Neural cell (in vitro differentiated cells): ENCODE measurements at regions not wholly inside any gene's neighbourhood (a gene's known extent, or its start where the extent isn't known, plus 50 kb on each side); places are given as distances from the start of the nearest gene placed in this dataset.

Source experiments
- EZH2 ChIP-seq: fragments of 200-600, 300-800 bp; shearing (Covaris generic), sonication (generic); IDR thresholded peaks from 2 replicates; pipeline ENCODE4 v1.6.1; 2014; ENCODE audit warnings: antibody characterized with exemption, low read length, borderline replicate concordance, mild to moderate bottlenecking; ENCODE audit not compliant: insufficient read depth, poor library complexity, severe bottlenecking
- POLR2AphosphoS5 ChIP-seq: IDR thresholded peaks from 2 replicates; pipeline ENCODE4 v1.6.1; 2012
- RAD21 ChIP-seq: fragments of 450-650 bp; conservative IDR thresholded peaks from 2 replicates; pipeline ENCODE4 v1.6.1; 2014; ENCODE audit warnings: antibody characterized with exemption, mild to moderate bottlenecking, moderate library complexity
- REST ChIP-seq: IDR thresholded peaks from 2 replicates; pipeline ENCODE4 v1.6.1; 2012; ENCODE audit warnings: borderline replicate concordance
- TF ChIP-seq, protein P1 (sequence below): fragments of 450-650 bp; IDR thresholded peaks from 2 replicates; pipeline ENCODE4 v1.5.1; 2014; ENCODE audit warnings: antibody characterized with exemption, mild to moderate bottlenecking, moderate library complexity; ENCODE audit not compliant: poor library complexity, severe bottlenecking

- TF ChIP-seq RAD21 (no peak), REST (peak; percentile 62), EZH2 (no peak), POLR2AphosphoS5 (peak; percentile 45)
- TF ChIP-seq, protein P1, sequence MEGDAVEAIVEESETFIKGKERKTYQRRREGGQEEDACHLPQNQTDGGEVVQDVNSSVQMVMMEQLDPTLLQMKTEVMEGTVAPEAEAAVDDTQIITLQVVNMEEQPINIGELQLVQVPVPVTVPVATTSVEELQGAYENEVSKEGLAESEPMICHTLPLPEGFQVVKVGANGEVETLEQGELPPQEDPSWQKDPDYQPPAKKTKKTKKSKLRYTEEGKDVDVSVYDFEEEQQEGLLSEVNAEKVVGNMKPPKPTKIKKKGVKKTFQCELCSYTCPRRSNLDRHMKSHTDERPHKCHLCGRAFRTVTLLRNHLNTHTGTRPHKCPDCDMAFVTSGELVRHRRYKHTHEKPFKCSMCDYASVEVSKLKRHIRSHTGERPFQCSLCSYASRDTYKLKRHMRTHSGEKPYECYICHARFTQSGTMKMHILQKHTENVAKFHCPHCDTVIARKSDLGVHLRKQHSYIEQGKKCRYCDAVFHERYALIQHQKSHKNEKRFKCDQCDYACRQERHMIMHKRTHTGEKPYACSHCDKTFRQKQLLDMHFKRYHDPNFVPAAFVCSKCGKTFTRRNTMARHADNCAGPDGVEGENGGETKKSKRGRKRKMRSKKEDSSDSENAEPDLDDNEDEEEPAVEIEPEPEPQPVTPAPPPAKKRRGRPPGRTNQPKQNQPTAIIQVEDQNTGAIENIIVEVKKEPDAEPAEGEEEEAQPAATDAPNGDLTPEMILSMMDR: no peak
These were observed 2429.7 kb downstream of the PCDH7 start for GRCh38 chr4:33149658-33150524.
